K562 (cell line): ENCODE measurements at regions not wholly inside any gene's neighbourhood (a gene's known extent, or its start where the extent isn't known, plus 50 kb on each side); places are given as distances from the start of the nearest gene placed in this dataset.

Experiments used
- ATAC-seq: fragments of 200-7000 bp; cut with Tn5 transposase; 3 replicates; pipeline ENCODE4 v1.9.1; 2020; ENCODE audit warnings: moderate library complexity
- BruUV-seq: library from RNA; stranded (reverse); fragments of 400-500 nt; replicated peaks from 2 replicates; lab custom pipeline; 2021; lab: Mats Ljungman, UMichigan
- CTCF ChIA-PET: fragments of 300-600 bp; formaldehyde crosslinking; extraction: SDS; loops from one replicate; lab custom pipeline; 2021; ENCODE audit warnings: low intra/inter-chr PET ratio; lab: Yijun Ruan, JAX
- POLR2A ChIA-PET: fragments of 300-600, 350-650 bp; sonication (Branson Sonifier 250); formaldehyde crosslinking; extraction: SDS; loops from one replicate; lab custom pipeline; 2021; ENCODE audit warnings: antibody characterized with exemption, inconsistent platforms; lab: Yijun Ruan, JAX
- DNase-seq, 4 experiments: peaks; one replicate each; pipeline versions ENCODE4 v3.0.0 to v3.0.0-alpha.2; 2011 to 2018; ENCODE audit warnings: low spot score in 3 of 4, mixed read lengths in 3 of 4; ENCODE audit errors: extremely low read depth in 1 of 4
- FAIRE-seq: peaks from 2 replicates; lab custom pipeline; 2011; peaks lifted over from hg19 to GRCh38; lab: Jason Lieb, UNC
- H2AFZ ChIP-seq: 2 replicates; pipeline ENCODE4 v1.6.0; 2011; ENCODE audit warnings: low read depth, low read length, control low read depth, inconsistent platforms
- H3K27ac ChIP-seq: fragments of 200-600 bp; 3 replicates; pipeline ENCODE4 v1.8.0; 2011; ENCODE audit warnings: low read depth, mild to moderate bottlenecking, control low read depth, inconsistent platforms, low read length, moderate library complexity, mixed read lengths; ENCODE audit errors: extremely low read depth
- H3K27me3 ChIP-seq, 2 experiments: fragments of 300-600 bp in 1 of 2; 2 replicates in 1 of 2; 3 replicates in 1 of 2; pipeline versions ENCODE4 v1.6.0 to v1.8.0; 2011; ENCODE audit warnings: inconsistent platforms in 2 of 2, low read length in 2 of 2, mild to moderate bottlenecking in 1 of 2, mixed read lengths in 1 of 2, moderate library complexity in 1 of 2; ENCODE audit not compliant: control insufficient read depth in 2 of 2, insufficient read depth in 2 of 2
- H3K36me3 ChIP-seq: fragments of 300-600 bp; 3 replicates; pipeline ENCODE4 v1.8.0; 2011; ENCODE audit warnings: mild to moderate bottlenecking, low read length, inconsistent platforms; ENCODE audit not compliant: control insufficient read depth, insufficient read depth
- H3K4me1 ChIP-seq, 2 experiments: fragments of 200-600 bp in 1 of 2; replicated peaks in 1 of 2; 2 replicates in 1 of 2; 3 replicates in 1 of 2; pipeline versions ENCODE4 v1.5.1 to v1.8.0; 2011; ENCODE audit warnings: inconsistent platforms in 2 of 2, low read length in 2 of 2, mild to moderate bottlenecking in 1 of 2, mixed read lengths in 1 of 2, moderate library complexity in 1 of 2; ENCODE audit not compliant: control insufficient read depth in 2 of 2, insufficient read depth in 2 of 2
- H3K4me2 ChIP-seq: 2 replicates; pipeline ENCODE4 v1.6.1; 2011; ENCODE audit warnings: low read length, control low read depth, inconsistent platforms, mixed read lengths; ENCODE audit not compliant: insufficient read depth
- H3K4me3 ChIP-seq: fragments of 200-600 bp; sonication (generic), shearing (Covaris generic); 2 replicates; pipeline ENCODE4 v1.5.1; 2016; ENCODE audit warnings: control low read depth, inconsistent platforms
- H3K79me2 ChIP-seq: fragments of 200-600 bp; 3 replicates; pipeline ENCODE4 v1.8.0; 2011; ENCODE audit warnings: low read length, inconsistent platforms; ENCODE audit not compliant: control insufficient read depth, insufficient read depth
- H3K9ac ChIP-seq, 2 experiments: 2 replicates each; pipeline versions ENCODE4 v1.6.0 to v1.6.1; 2011; ENCODE audit warnings: low read depth in 2 of 2, low read length in 2 of 2, control low read depth in 1 of 2, inconsistent platforms in 1 of 2, mild to moderate bottlenecking in 1 of 2, mixed read lengths in 1 of 2; ENCODE audit not compliant: insufficient read depth in 1 of 2
- H3K9me1 ChIP-seq: one replicate; pipeline ENCODE4 v1.6.0; 2011; ENCODE audit warnings: inconsistent platforms, mild to moderate bottlenecking, low read length, moderate library complexity; ENCODE audit not compliant: control insufficient read depth, insufficient read depth
- H3K9me3 ChIP-seq: replicated peaks from 2 replicates; pipeline ENCODE4 v1.5.1; 2011; ENCODE audit warnings: low read depth, low read length, inconsistent platforms; ENCODE audit not compliant: control insufficient read depth, insufficient read depth
- H4K20me1 ChIP-seq: replicated peaks from 2 replicates; pipeline ENCODE4 v1.6.1; 2011; ENCODE audit warnings: low read length, inconsistent platforms, mixed read lengths; ENCODE audit not compliant: control insufficient read depth, insufficient read depth
- ARID3A ChIP-seq: IDR thresholded peaks from 2 replicates; pipeline ENCODE4 v1.6.1; 2012; ENCODE audit warnings: low read depth, low read length, improper control_type of control experiment, borderline replicate concordance
- HCFC1 ChIP-seq: IDR thresholded peaks from 2 replicates; pipeline ENCODE4 v1.6.1; 2012; ENCODE audit warnings: low read depth, low read length, improper control_type of control experiment
- HES1 ChIP-seq: fragments of 450-650 bp; IDR thresholded peaks from 2 replicates; pipeline ENCODE4 v1.6.1; 2016; ENCODE audit warnings: low read depth, mild to moderate bottlenecking, moderate library complexity
- HMG20A ChIP-seq: fragments of 450-650 bp; formaldehyde crosslinking; conservative IDR thresholded peaks from 2 replicates; pipeline ENCODE4 v1.4.0; 2020; ENCODE audit warnings: mild to moderate bottlenecking, mixed read lengths
- IRF9 ChIP-seq: fragments of 450-650 bp; IDR thresholded peaks from 2 replicates; pipeline ENCODE4 v1.6.1; 2016; ENCODE audit warnings: missing biosample characterization, missing genetic modification characterization
- MAFG ChIP-seq: fragments of 450-650 bp; conservative IDR thresholded peaks from 2 replicates; pipeline ENCODE4 v1.6.1; 2016; ENCODE audit warnings: missing genetic modification characterization, missing compliant biosample characterization
- PHF20 ChIP-seq: fragments of 450-650 bp; IDR thresholded peaks from 2 replicates; pipeline ENCODE4 v1.6.1; 2018; ENCODE audit not compliant: partially characterized antibody
- RBFOX2 ChIP-seq: fragments of 200-400 bp; formaldehyde crosslinking; IDR thresholded peaks from 2 replicates; pipeline ENCODE4 v1.6.1; 2017; ENCODE audit warnings: low read depth, mild to moderate bottlenecking, low read length, moderate library complexity
- RBM34 ChIP-seq: fragments of 200-400 bp; formaldehyde crosslinking; IDR thresholded peaks from 2 replicates; pipeline ENCODE4 v1.6.1; 2018; ENCODE audit warnings: low read length, borderline replicate concordance; ENCODE audit not compliant: insufficient read depth
- RBM39 ChIP-seq: fragments of 200-400 bp; formaldehyde crosslinking; optimal IDR thresholded peaks from 2 replicates; pipeline ENCODE3; 2018; ENCODE audit warnings: low read depth, low read length
- SMARCE1 ChIP-seq: fragments of 450-650 bp; IDR thresholded peaks from 2 replicates; pipeline ENCODE4 v1.7.1; 2016; ENCODE audit warnings: mild to moderate bottlenecking
- TFE3 ChIP-seq: fragments of 450-650 bp; formaldehyde crosslinking; IDR thresholded peaks from 2 replicates; pipeline ENCODE4 v1.4.0; 2020; ENCODE audit warnings: mild to moderate bottlenecking, mixed read lengths
- TRIM28 ChIP-seq: fragments of 450-650 bp; IDR thresholded peaks from 2 replicates; pipeline ENCODE4 v1.6.1; 2017
- ZNF24 ChIP-seq: fragments of 450-650 bp; IDR thresholded peaks from 2 replicates; pipeline ENCODE4 v1.6.1; 2016
- ZNF589 ChIP-seq: fragments of 200-800 bp; sonication (Bioruptor generic); IDR thresholded peaks from 2 replicates; pipeline ENCODE4 v1.6.1; 2016; ENCODE audit warnings: low read depth, missing genetic modification characterization, missing compliant biosample characterization
- ZNF766 ChIP-seq: fragments of 200-800 bp; sonication (Bioruptor generic); conservative IDR thresholded peaks from 2 replicates; pipeline ENCODE4 v1.6.1; 2016; ENCODE audit warnings: missing genetic modification characterization, missing compliant biosample characterization
- WGBS: fragments of 100-300 bp; shearing (Covaris generic); methylation state at CpG from one replicate; pipeline ENCODE4 v1.1.6; 2016; ENCODE audit warnings: low coverage, mixed read lengths; ENCODE audit not compliant: insufficient coverage; ENCODE audit errors: missing lambda C conversion rate; 5-methylcytosine and 5-hydroxymethylcytosine counted together
- in situ Hi-C: fragments of 300-500 bp; cut with MboI; formaldehyde crosslinking; loops from 4 replicates; pipeline ENCODE4 v1.15.0; 2018; ENCODE audit warnings: inconsistent platforms, mixed read lengths
- intact Hi-C: fragments of 100-400 bp; cut with micrococcal nuclease; formaldehyde crosslinking; loops from 2 replicates; pipeline ENCODE4 v1.14.2; 2022

GRCh38 chr22:48820481-48821345 lies 1007.0 kb downstream of the BRD1 start:
- no peak for DNase-seq
- ChIA-PET POLR2A (no interaction called here), CTCF (no interaction called here)
- no peaks in the 10 kb centered on the region for H3K79me2 ChIP-seq
- no TSS peak for BruUV-seq
- in situ Hi-C loops, result no loop called here
- ATAC-seq, result no peak
- no peak overlapping the region for H3K9ac ChIP-seq
- H3K36me3 ChIP-seq, result no peaks in the 10 kb centered on the region
- intact Hi-C loops, result no loop called here
- H3K4me1 ChIP-seq, result no peaks in the 10 kb centered on the region
- TF ChIP-seq MAFG (tag), result no peak
- TF ChIP-seq HMG20A (CRISPR knock-in tag), result no peak
- no peak for TF ChIP-seq SMARCE1
- TF ChIP-seq TRIM28, result no peak
- no peak for TF ChIP-seq ARID3A
- TF ChIP-seq PHF20, result no peak
- no peak for TF ChIP-seq ZNF766
- TF ChIP-seq RBFOX2, result no peak
- no peak for TF ChIP-seq ZNF589 (CRISPR knock-in tag)
- TF ChIP-seq HES1, result no peak
- TF ChIP-seq IRF9 (tag), result no peak
- no peak for TF ChIP-seq RBM39
- TF ChIP-seq ZNF24, result no peak
- TF ChIP-seq TFE3 (CRISPR knock-in tag), result no peak
- no peak for TF ChIP-seq HCFC1
- no peak for TF ChIP-seq RBM34
- no peaks in the 10 kb centered on the region for H3K9me1 ChIP-seq
- H3K4me2 ChIP-seq, result no peak overlapping the region
- H2AFZ ChIP-seq, result no peak overlapping the region
- H3K9me3 ChIP-seq, result no peaks in the 10 kb centered on the region
- no peak overlapping the region for H3K4me3 ChIP-seq
- H3K27ac ChIP-seq, result no peak overlapping the region
- WGBS, result 2% methylated on average over 22 of the region's 27 CpGs
- FAIRE-seq, result no peak
- H4K20me1 ChIP-seq, result no peaks in the 10 kb centered on the region
- peaks cover 0 to 8% of the 10 kb centered on the region in 2 experiments; a peak in 2 of 5 replicates for H3K27me3 ChIP-seq
